Dermis microvascular lymphatic vessel endothelial cell (primary cell): ENCODE measurements at regions not wholly inside any gene's neighbourhood (a gene's known extent, or its start where the extent isn't known, plus 50 kb on each side); places are given as distances from the start of the nearest gene placed in this dataset.
"Not testable (repeated sequence)": the region's sequence is repeated elsewhere in the genome, so short reads cannot be mapped to it uniquely, and the experiment has no call there.

Experiments
- DNase-seq, 2 donors: peaks; one replicate each; pipeline versions ENCODE4 v3.0.0 to v3.0.0-alpha.2; 2010; ENCODE audit warnings: low read depth in 2 of 2

GRCh38 chr15:98085003-98085639 is 124.6 kb downstream of the ARRDC4 start:
- peak; percentile 30 to 63 for DNase-seq

DNA sequence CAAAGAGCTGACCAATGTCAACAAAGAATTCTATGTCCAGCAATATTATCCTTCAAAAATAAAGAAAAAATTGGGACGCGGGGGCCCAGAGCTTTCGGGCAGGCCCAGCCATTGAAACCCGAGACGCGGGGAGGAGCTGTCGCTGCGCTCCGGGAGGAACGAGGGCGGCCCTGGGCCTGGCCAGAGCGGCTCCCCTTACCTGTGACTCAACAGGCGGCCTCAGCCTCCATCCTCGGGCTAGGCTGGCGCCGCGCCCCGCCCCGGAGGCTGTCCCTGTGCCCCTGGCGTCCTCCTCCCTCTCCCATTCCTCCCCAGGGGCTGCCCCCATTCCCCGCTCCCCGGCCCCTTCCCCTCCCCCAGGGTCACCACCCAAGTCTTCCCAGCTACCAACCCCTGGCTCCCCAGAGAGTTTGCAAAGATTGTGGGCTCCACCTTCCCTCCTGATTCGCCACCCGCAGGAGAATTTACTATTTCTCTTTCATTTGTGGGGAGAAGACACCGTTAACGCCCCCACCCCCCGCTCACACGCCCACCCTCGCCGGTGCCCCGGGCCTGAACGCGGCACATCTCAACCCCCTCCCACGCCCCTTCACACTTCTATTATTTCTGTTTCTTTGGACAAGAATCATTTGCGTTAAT is 127.9 kb downstream of the ARRDC4 start:
- DNase-seq: not testable (repeated sequence)

DNA sequence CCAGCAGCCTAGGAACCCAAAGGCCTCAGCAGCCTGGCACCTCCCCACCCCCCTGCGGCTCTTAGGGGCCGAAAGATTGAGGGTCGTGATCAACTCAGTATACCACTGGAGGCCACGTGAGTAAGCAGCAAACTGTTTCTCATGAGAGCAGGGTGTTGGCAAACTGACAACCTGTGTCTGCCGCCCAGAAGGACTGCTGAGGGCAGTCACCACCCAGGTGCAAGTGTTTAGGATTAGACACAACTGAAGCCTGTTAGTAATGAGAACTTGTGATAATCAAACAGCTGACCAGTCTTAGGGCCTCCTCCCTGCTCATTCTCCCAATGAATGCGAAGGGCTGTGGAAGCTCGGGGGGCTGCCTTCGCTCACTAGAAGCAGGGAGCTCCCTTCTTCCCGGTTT is 128.8 kb downstream of the ARRDC4 start:
- not testable (repeated sequence) for DNase-seq

DNA sequence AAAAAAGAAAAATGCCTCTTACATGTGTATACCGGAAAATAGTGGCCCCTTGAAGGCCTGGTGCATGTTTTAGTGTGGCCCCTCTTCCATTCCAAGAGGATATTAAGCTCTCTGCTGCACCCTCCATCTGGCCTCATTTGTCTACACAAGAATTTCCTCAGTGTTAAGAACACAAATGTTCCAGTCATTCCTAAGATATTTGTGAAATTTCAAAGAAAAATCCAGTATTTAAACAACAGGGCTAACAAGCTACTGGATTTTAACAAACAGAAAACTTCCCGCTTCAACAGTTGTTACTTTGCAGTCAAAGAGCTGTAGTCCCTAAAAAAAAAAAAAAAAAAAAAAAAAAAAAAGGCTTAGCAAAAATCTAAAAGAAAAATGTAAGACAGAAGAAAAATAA is 137.5 kb downstream of the ARRDC4 start:
- DNase-seq: not testable (repeated sequence)

DNA sequence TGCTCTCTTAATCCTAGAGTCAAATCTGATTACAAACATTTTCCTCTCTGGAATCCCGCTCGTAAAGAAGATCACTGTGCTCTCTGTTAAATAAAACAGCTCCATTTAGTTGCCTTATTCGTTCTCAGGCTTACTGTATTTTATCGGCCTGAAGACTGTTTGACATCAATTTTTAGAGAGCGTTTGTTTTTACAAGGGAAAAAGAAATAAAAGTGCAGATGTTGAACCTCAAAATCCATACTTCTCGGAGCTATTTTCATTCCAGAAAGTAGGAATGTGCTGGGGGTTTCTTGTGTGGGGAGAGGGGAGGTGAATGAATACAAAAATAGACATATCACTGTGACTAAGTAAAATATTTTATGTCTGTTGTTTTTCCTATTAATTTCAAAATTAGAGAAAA is 140.1 kb downstream of the ARRDC4 start:
- DNase-seq: not testable (repeated sequence)

DNA sequence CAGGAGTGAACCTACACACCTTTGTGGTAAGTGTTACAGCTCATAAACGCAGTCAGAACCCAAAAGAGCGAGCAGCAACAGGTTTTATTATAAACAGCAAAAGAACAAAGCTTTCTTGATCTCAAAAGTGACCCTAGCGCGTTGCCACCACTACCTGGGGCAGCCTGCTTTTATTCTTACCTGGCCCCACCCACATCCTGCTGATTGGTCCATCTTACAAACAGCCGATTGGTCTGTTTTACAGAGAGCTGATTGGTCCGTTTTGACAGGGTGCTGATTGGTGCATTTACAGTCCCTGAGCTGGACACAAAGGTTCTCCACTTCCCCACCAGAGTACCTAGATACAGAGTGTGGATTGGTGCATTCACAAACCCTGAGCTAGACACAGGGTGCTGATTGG is 143.1 kb downstream of the ARRDC4 start:
- DNase-seq: no peak

DNA sequence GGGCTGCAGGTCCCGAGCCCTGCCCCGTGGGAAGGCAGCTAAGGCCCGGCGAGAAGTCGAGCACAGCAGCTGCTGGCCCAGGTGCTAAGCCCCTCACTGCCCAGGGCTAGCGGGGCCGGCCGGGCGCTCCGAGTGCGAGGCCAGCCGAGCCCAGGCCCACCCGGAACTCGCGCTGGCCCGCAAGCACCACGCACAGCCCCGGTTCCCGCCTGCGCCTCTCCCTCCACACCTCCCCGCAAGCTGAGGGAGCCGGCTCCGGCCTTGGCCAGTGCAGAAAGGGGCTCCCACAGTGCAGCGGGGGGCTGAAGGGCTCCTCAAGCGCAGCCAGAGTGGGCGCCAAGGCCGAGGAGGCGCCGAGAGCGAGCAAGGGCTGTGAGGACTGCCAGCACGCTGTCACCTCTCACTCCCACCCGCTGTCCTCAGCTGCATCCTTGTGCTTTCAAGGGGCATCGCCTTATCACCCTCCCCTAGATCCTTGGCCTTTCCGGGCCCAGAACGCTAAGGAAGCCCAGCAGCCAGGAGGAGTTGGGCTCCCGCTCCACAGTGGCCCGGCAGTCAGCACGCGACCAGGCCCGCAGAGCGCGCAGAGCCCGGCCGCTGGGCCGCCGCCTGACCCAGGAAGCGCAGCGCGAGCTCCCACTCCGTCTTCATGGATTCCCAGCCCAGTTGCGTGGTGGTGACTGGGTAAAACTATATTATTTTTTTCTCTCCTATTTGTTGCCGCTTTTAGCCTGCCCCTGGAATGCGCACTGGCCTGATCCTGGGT is 144.1 kb downstream of the ARRDC4 start:
- not testable (repeated sequence) for DNase-seq

GRCh38 chr15:98106615-98107194 is 146.2 kb downstream of the ARRDC4 start:
- DNase-seq: not testable (repeated sequence)

GRCh38 chr15:98111806-98112205 is 151.3 kb downstream of the ARRDC4 start:
- no peak for DNase-seq

DNA sequence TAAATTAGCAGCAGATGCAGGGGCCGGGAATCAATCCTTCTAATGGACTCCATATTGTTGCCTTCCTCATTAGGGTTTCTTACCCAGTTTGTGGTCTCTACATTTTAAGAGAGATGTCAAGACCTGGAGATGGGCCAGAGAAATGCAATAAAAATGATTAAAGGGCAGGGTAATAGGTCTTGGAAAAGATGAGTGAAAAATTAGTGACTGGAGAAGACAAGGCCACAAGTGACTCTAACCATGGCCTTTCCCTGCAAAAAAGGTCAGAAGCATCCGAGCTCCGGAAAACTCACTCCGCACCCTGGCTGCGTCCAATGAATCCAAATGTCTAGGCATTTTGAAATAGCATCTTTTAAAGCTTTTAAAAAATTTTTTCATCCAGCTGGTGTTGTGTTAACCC is 152.8 kb downstream of the ARRDC4 start:
- no peak for DNase-seq

DNA sequence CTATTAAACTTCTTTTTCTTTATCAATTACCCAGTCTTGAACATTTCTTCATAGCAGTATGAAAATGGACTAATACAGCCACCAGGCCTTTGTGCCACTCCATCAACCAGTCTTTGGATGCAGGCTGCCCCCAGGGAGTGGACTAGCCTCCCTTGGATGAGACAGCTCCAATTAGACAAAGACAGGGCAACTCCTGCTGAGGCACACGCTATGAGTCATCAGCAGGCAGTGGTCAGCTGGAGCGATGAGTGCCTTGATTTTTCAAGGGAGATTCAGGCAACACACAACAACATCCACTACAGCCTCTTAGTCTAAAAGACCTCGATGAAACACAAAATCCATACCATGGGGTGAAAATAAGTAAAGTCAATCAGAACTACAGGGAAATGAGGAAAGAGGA is 160.1 kb downstream of the ARRDC4 start:
- no peak for DNase-seq

DNA sequence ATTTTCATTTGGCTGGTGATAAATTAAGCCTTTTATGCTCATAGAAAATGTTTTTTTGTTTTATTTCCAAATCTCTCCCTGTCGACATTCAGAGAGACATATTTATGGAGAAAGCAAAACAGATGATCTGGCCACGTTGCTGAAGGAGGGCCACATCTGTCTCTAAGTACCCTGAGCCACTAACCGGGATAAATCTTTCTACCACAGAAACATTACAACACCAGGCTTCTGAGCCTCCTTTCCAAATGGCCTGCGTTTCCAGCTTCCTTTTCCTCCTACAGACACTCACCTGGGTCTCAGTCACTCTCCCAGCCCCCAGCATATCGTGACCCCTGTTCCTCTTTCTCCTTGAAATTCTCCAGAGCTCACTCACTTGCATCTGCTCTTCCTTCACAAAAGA is 161.0 kb downstream of the ARRDC4 start:
- DNase-seq: no peak

DNA sequence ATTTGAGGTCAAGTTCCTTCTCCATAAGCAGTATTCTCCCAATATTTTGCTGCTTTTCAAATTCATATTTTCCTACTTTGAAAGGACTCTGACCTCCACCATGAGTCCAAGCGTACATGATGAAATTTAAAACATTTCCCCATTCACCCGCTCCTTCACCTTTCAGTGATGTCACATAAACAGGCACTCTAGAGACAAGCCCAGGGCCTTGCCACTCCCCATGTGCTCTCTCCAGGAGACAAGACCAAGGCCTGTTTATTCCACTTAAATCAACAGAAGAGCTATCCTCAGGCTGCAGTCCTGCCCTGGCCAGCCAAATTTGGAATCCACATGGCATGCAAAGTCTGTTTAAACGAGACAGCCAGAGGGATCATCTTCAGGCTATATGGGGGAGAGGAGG is 161.5 kb downstream of the ARRDC4 start:
- DNase-seq: no peak

DNA sequence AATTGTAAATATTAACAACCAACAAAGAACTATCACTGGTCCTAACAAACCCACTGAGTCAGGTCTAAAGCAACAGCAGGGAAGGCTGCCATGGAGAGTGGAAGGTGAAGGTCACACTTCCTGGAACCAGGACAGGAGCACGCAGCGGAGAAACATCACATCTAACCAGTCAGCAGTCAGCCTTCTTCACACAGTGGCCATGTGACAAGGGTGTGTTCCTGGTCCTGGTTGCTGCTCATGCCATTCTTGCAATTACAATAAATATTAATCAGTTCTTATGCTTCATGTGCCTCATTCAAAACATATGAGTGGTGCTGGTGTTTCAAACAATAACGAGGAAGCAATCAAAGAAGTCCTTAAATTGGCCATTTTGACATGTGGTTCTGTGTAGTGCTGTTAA is 162.8 kb downstream of the ARRDC4 start:
- DNase-seq: no peak

GRCh38 chr15:98123834-98124233 is 163.3 kb downstream of the ARRDC4 start:
- no peak for DNase-seq

DNA sequence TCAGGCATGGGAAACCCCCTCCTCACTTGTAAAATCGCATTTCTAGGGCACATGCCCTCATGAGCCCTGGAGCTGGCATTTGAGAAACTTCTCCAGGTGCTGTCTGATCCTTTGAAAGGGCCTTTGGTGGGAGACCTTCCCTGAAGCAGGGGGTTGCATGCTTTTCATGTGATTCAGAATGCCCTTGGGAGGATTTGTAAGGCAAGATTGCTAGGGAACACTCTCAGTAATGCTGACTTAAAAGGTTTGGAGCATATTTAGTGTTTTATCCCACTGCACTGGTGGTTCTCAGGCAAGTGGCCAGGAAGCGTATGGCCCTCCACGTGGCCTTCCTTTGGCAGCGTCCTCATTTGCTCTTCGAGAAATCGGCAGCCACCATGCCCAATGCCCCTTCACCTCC is 164.1 kb downstream of the ARRDC4 start:
- DNase-seq: no peak

DNA sequence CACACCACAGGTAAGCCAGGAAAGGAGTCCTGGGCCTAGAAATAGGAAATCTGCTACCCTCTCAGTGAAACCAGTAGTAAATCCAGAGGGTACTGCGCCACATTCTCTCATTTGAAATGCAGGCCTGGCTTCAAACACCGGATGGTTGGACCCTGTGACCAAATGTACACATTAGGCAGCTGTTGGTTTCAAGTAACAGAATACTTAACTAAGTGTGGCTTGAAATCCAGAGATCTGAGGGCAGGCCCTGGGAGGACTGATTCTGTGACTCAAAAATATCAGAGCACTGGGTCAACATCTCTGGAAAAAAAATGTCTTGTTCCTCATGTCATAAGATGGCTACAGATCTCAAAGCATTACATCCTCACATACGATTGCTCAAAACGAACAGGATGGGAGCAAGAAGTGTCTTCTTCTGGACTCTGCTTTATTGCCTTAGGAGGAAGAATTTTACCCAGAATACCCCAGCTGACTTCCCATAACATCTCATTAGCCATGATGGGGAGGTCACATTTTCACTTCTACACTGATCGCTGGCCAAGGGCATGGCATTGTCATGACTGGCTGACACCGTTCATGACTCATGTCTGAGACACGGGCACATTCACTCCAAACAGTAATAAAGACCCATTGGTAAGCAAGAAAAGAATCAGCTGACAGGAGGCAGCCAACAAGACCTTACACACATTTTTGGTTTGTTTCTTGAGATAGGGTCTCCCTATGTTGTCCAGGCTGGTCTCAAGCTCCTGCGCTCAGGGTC is 166.0 kb downstream of the ARRDC4 start:
- DNase-seq: no peak

- DNase-seq: no peak
Measured at GRCh38 chr15:98127586-98127985, 167.1 kb downstream of the ARRDC4 start.

DNA sequence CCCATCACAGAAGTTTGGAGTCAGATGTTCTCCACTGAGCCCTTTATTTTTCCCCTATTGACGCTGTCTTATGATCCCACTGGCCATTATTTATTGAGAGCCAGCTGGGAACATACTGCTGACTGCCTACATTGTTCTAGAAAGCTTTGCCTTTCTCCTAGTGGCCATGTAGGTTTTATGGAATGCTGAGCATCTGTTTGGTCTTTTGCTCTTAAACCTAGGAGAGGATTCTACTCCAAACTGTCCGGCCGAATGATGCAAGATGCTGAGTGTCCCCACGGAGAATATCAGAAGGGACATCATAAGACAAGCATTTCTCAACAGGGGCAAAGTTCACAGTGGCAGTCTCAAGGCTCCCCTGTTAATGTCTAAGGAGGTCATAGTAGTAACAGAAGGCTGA is 171.4 kb downstream of the ARRDC4 start:
- no peak for DNase-seq

- DNase-seq: no peak
Measured at GRCh38 chr15:98134905-98135304, 174.4 kb downstream of the ARRDC4 start.

DNA sequence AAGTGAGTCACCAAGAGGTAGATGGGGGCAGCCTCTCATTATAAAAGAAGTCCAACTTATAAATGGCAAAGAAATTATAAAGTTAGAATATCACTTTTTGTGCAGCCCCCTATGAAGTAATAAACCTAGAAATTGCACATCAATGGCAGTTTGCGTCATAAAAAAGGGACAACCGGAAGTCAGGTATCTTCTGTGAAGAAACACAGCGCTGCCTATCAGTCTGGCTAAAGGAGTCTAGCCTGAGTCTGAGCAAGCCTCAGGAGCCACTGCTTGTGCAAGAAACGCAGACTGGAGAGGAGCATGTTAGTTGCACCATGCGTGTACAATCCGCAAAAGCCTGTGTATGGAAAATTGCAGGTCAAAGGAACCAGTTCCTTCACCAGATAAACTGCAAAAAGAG is 178.4 kb downstream of the ARRDC4 start:
- no peak for DNase-seq

DNA sequence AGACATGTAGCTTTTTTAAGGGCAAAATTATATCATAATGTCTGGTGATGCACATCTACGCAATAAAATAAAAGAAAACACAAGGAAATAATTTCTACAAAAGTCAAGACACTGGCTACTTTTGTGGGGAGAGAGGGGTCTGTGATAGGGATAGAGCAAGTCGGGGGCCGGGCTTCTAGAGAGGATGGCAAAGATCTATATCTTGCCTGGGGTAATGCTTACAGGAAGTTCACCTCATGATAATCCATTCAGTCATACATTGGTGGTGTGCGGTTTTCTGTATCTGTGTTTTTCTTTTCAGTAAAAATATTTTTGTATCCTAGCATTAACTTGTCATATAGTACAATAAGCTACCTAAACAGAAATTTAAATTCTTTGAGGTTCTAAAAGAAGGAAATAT is 178.8 kb downstream of the ARRDC4 start:
- no peak for DNase-seq
